ENCODE measurements at regions not wholly inside any gene's neighbourhood (a gene's known extent, or its start where the extent isn't known, plus 50 kb on each side); places are given as distances from the start of the nearest gene placed in this dataset.

DNA sequence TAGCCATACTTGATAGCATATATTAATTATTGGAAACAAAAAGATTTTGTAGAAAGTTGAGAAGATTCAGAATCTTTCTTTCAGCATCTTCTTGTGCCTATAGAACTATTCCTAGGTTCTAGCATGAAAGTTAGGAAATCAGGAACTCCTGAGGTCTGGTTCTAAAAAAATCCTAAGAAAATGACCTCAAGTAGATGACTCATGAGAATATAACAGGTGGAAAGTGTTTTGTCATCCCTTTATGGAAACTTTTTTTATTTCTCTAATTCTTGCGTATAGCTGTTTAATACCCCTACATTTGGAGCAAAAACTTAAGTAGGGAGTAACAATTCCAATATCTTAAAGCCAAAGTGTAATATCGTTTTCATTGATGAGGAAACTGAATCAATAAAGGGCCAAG, 574.1 kb downstream of the NR2F1-AS1 start:
- H3K27ac ChIP-seq (ENCODE audit: low read depth): no peak overlapping the region
- no peak overlapping the region for H3K4me2 ChIP-seq
- Mint-ChIP-seq H3K4me3 (no peak overlapping the region), H3K36me3 (ENCODE audit: low read depth) (no peaks in the 10 kb centered on the region; the same call in 2 of the 3 replicates), H3K27ac (no peak overlapping the region), H3K9me3 (peaks cover 5% of the 10 kb centered on the region; the same call in 2 of the 3 replicates), H3K4me1 (peaks cover 15% of the 10 kb centered on the region), H3K27me3 (ENCODE audit: insufficient read depth, low read depth, poor library complexity) (peaks cover 1% of the 10 kb centered on the region)
- TF ChIP-seq, protein P1, sequence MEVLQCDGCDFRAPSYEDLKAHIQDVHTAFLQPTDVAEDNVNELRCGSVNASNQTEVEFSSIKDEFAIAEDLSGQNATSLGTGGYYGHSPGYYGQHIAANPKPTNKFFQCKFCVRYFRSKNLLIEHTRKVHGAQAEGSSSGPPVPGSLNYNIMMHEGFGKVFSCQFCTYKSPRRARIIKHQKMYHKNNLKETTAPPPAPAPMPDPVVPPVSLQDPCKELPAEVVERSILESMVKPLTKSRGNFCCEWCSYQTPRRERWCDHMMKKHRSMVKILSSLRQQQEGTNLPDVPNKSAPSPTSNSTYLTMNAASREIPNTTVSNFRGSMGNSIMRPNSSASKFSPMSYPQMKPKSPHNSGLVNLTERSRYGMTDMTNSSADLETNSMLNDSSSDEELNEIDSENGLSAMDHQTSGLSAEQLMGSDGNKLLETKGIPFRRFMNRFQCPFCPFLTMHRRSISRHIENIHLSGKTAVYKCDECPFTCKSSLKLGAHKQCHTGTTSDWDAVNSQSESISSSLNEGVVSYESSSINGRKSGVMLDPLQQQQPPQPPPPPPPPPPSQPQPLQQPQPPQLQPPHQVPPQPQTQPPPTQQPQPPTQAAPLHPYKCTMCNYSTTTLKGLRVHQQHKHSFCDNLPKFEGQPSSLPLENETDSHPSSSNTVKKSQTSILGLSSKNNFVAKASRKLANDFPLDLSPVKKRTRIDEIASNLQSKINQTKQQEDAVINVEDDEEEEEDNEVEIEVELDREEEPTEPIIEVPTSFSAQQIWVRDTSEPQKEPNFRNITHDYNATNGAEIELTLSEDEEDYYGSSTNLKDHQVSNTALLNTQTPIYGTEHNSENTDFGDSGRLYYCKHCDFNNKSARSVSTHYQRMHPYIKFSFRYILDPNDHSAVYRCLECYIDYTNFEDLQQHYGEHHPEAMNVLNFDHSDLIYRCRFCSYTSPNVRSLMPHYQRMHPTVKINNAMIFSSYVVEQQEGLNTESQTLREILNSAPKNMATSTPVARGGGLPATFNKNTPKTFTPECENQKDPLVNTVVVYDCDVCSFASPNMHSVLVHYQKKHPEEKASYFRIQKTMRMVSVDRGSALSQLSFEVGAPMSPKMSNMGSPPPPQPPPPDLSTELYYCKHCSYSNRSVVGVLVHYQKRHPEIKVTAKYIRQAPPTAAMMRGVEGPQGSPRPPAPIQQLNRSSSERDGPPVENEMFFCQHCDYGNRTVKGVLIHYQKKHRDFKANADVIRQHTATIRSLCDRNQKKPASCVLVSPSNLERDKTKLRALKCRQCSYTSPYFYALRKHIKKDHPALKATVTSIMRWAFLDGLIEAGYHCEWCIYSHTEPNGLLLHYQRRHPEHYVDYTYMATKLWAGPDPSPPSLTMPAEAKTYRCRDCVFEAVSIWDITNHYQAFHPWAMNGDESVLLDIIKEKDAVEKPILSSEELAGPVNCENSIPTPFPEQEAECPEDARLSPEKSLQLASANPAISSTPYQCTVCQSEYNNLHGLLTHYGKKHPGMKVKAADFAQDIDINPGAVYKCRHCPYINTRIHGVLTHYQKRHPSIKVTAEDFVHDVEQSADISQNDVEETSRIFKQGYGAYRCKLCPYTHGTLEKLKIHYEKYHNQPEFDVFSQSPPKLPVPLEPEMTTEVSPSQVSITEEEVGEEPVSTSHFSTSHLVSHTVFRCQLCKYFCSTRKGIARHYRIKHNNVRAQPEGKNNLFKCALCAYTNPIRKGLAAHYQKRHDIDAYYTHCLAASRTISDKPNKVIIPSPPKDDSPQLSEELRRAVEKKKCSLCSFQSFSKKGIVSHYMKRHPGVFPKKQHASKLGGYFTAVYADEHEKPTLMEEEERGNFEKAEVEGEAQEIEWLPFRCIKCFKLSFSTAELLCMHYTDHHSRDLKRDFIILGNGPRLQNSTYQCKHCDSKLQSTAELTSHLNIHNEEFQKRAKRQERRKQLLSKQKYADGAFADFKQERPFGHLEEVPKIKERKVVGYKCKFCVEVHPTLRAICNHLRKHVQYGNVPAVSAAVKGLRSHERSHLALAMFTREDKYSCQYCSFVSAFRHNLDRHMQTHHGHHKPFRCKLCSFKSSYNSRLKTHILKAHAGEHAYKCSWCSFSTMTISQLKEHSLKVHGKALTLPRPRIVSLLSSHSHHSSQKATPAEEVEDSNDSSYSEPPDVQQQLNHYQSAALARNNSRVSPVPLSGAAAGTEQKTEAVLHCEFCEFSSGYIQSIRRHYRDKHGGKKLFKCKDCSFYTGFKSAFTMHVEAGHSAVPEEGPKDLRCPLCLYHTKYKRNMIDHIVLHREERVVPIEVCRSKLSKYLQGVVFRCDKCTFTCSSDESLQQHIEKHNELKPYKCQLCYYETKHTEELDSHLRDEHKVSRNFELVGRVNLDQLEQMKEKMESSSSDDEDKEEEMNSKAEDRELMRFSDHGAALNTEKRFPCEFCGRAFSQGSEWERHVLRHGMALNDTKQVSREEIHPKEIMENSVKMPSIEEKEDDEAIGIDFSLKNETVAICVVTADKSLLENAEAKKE (CRISPR knock-in tag; IDR thresholded peaks at IDR 0.05): no peak
- TF ChIP-seq CREB1 (CRISPR knock-in tag; IDR thresholded peaks at IDR 0.05; ENCODE audit: low read depth): no peak
- TF ChIP-seq NANOG (IDR thresholded peaks at IDR 0.05; ENCODE audit: borderline replicate concordance): no peak
- no peak for TF ChIP-seq POLR2AphosphoS5 (IDR thresholded peaks at IDR 0.05; ENCODE audit: low read depth)
- TF ChIP-seq, protein P2, sequence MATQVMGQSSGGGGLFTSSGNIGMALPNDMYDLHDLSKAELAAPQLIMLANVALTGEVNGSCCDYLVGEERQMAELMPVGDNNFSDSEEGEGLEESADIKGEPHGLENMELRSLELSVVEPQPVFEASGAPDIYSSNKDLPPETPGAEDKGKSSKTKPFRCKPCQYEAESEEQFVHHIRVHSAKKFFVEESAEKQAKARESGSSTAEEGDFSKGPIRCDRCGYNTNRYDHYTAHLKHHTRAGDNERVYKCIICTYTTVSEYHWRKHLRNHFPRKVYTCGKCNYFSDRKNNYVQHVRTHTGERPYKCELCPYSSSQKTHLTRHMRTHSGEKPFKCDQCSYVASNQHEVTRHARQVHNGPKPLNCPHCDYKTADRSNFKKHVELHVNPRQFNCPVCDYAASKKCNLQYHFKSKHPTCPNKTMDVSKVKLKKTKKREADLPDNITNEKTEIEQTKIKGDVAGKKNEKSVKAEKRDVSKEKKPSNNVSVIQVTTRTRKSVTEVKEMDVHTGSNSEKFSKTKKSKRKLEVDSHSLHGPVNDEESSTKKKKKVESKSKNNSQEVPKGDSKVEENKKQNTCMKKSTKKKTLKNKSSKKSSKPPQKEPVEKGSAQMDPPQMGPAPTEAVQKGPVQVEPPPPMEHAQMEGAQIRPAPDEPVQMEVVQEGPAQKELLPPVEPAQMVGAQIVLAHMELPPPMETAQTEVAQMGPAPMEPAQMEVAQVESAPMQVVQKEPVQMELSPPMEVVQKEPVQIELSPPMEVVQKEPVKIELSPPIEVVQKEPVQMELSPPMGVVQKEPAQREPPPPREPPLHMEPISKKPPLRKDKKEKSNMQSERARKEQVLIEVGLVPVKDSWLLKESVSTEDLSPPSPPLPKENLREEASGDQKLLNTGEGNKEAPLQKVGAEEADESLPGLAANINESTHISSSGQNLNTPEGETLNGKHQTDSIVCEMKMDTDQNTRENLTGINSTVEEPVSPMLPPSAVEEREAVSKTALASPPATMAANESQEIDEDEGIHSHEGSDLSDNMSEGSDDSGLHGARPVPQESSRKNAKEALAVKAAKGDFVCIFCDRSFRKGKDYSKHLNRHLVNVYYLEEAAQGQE (IDR thresholded peaks at IDR 0.05; ENCODE audit: unreplicated experiment): no peak
- TF ChIP-seq, protein P3, sequence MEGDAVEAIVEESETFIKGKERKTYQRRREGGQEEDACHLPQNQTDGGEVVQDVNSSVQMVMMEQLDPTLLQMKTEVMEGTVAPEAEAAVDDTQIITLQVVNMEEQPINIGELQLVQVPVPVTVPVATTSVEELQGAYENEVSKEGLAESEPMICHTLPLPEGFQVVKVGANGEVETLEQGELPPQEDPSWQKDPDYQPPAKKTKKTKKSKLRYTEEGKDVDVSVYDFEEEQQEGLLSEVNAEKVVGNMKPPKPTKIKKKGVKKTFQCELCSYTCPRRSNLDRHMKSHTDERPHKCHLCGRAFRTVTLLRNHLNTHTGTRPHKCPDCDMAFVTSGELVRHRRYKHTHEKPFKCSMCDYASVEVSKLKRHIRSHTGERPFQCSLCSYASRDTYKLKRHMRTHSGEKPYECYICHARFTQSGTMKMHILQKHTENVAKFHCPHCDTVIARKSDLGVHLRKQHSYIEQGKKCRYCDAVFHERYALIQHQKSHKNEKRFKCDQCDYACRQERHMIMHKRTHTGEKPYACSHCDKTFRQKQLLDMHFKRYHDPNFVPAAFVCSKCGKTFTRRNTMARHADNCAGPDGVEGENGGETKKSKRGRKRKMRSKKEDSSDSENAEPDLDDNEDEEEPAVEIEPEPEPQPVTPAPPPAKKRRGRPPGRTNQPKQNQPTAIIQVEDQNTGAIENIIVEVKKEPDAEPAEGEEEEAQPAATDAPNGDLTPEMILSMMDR (conservative IDR thresholded peaks at IDR 0.05; ENCODE audit: low read depth in 2 of 2): no peak
- TF ChIP-seq ZNF331 (CRISPR knock-in tag; IDR thresholded peaks at IDR 0.05; ENCODE audit: low read depth): no peak
- TF ChIP-seq EZH2phosphoT487 (IDR thresholded peaks at IDR 0.05; ENCODE audit: unreplicated experiment): no peak
- no peak for TF ChIP-seq ETS1 (IDR thresholded peaks at IDR 0.05)
- TF ChIP-seq JUNB (IDR thresholded peaks at IDR 0.05; ENCODE audit: unreplicated experiment): no peak
- no peak for TF ChIP-seq STAT1 (IDR thresholded peaks at IDR 0.05; ENCODE audit: unreplicated experiment)
- TF ChIP-seq EZH2 (IDR thresholded peaks at IDR 0.05; ENCODE audit: low read depth, unreplicated experiment): no peak
- TF ChIP-seq ZNF114 (CRISPR knock-in tag; IDR thresholded peaks at IDR 0.05): no peak
- H3K79me2 ChIP-seq (replicated peaks; ENCODE audit: insufficient read depth): no peaks in the 10 kb centered on the region
- no peaks in the 10 kb centered on the region for H3K9me2 ChIP-seq (ENCODE audit: insufficient read depth)
- DNase-seq (ENCODE audit: low spot score): no peak
- no peak overlapping the region for H2AFZ ChIP-seq
- H4K20me1 ChIP-seq (replicated peaks; ENCODE audit: insufficient read depth): no peaks in the 10 kb centered on the region
- H3F3A ChIP-seq (replicated peaks; ENCODE audit: low read depth): no peaks in the 10 kb centered on the region
- peaks cover 14% of the 10 kb centered on the region for H3K4me1 ChIP-seq (ENCODE audit: insufficient read depth)
- no peaks in the 10 kb centered on the region for H3K27me3 ChIP-seq (ENCODE audit: insufficient read depth)
- H3K36me3 ChIP-seq (ENCODE audit: insufficient read depth): no peaks in the 10 kb centered on the region
- ATAC-seq: no peak
- H3K4me3 ChIP-seq: no peak overlapping the region

Measured in GM23338 (cell line).